ENCODE measurements at regions not wholly inside any gene's neighbourhood (a gene's known extent, or its start where the extent isn't known, plus 50 kb on each side); places are given as distances from the start of the nearest gene placed in this dataset.

DNA sequence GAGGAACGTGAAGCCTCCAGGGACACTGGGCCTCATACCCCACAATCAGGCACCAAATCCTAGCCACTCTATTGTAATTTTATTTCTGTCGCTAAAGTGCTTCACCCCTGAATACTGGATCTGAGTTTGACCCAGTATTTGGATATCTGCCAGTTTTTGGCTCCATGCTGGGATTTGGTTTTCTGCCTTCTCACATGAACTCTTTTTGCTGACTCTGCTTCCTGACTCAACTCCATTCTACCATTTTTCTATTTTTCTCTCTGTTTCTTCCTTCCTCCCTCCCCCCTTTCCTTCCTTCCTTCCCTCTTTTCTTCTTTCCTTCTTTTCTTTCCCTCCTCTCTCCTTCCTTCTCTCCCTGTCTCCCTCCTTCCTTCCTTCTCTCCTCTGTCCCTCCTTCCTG is 151.3 kb upstream of the GJB5 start:
- TF ChIP-seq, protein P1, sequence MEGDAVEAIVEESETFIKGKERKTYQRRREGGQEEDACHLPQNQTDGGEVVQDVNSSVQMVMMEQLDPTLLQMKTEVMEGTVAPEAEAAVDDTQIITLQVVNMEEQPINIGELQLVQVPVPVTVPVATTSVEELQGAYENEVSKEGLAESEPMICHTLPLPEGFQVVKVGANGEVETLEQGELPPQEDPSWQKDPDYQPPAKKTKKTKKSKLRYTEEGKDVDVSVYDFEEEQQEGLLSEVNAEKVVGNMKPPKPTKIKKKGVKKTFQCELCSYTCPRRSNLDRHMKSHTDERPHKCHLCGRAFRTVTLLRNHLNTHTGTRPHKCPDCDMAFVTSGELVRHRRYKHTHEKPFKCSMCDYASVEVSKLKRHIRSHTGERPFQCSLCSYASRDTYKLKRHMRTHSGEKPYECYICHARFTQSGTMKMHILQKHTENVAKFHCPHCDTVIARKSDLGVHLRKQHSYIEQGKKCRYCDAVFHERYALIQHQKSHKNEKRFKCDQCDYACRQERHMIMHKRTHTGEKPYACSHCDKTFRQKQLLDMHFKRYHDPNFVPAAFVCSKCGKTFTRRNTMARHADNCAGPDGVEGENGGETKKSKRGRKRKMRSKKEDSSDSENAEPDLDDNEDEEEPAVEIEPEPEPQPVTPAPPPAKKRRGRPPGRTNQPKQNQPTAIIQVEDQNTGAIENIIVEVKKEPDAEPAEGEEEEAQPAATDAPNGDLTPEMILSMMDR (IDR thresholded peaks at IDR 0.05) = no peak
- TF ChIP-seq POLR2A (IDR thresholded peaks at IDR 0.05) = no peak

Data from lower leg skin (tissue), 3 donors.